NCI-H446 treated with DMSO at 0.1 percent for 48 hours (cell line): ENCODE measurements at regions not wholly inside any gene's neighbourhood (a gene's known extent, or its start where the extent isn't known, plus 50 kb on each side); places are given as distances from the start of the nearest gene placed in this dataset.

Experiments
- DNase-seq: peaks from one replicate; lab custom pipeline; 2025; lab: John Stamatoyannopoulos, UW

DNA sequence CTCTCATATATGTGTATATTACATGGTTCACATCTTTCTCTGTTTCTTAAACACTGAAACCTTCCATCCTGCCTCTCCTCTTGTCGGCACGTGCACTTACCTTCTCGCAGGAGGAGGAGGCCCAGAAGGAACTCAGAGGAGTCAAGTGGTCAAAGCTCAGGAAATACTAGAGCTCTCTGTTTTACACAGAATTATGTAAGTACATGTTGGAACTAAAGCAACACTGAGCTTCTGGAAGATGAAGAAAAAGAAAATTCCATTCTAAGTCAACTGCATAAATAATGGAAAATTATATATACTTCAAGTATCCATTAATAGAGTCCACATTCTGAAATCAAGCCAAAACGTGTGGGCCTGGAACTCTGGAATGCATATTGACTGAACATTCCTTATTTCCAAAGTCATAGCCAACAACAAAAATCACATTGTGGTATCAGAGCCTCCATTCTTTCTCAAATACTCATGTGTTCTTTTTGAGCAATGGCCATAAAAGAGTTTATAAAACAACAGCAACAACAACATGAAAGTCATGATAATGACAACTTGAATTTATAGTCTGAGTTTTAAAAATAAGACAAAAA, 121.5 kb upstream of the RAI14 start:
- DNase-seq: no peak

DNA sequence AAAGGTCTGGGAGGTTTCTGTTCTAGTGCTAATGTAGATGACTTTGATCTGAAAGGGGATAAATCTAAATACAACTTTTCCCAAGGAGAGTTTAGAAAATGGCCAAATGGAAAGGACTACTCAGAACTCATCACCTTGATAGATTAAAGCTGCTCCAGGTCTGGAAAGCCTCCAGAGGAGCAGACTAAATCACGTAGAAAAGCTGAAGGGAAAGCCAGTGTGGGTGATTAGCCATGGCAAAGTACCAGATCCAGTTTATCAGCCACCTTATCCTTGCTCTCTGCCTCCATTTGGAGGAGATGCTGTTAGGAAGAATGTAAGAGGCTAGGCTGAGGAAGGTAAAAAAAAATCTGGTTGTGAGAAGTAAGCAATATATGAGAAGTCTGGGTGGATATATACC, 120.7 kb upstream of the RAI14 start:
- DNase-seq: no peak

DNA sequence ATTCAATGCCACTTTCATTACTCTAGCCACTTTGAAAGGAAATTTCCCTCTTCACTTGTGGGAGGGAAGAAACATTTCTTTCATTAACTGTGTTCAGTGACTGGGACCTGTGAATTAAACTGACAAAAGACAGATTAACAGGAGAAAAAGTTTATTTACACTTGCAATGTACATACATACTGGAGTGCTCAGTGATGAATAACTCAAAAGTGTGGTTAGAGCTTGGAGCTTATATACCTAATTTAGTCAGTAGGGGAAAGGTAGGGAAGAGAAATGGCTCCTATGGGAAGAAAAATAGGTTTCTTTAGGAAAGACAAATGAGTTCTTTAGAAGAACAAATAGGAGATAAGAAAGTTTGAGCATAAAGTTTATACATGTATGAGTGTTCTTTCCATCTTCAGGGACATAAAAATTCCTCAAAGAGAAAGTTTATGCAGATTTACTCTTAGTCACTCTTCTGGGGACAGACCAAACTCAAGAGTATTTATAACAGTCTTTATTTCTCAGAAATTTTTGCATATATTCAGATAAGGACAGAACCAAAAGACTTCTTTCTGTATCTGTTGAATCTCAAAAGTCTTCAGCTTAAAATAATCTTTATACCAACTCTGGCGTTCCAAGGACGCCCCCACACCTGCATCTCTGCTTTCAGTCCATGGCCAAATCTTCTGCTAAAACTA, 120.0 kb upstream of the RAI14 start:
- no peak for DNase-seq

DNA sequence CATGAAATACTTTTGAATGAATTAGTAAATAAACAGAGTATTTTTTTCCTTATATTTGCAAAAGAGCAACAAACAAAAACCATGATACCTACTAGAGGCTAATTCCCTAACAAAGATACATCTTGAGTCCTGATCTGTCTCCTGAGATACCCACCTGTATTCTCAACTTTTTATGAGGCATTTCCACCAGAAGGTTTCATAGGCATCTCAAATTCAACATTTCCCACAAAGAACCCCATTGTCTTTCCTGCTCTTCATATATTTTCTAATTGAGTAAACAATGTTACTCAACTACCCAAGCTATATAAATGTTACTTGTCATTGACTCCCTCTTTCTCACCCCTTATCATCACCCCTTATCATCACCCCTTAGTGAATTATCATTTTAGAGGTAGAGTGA, 119.4 kb upstream of the RAI14 start:
- DNase-seq: no peak

- no peak for DNase-seq
Measured at GRCh38 chr5:34538026-34538672, 118.0 kb upstream of the RAI14 start.

DNA sequence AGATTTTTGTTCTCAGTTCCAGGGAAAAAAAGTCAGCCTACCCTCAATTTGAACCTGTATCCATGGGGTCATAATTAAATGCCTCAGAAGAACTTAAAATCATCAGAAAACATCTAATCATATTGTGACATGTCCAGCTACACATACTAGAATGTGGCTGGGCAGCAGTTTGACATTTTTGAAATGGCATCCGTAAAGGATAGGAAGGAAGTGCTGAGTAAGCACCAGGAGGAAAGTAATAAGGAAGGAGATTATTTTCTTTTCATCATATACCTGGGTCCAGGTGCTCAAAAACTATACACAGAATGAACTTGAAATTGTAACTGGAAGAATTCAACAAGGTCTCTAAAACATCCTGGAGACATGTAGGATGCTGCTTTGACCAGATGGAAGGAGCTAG, 116.9 kb upstream of the RAI14 start:
- no peak for DNase-seq

GRCh38 chr5:34541067-34541466, 115.1 kb upstream of the RAI14 start:
- no peak for DNase-seq

- no peak for DNase-seq
Measured at GRCh38 chr5:34542818-34543217, 113.3 kb upstream of the RAI14 start.

GRCh38 chr5:34543687-34544086, 112.4 kb upstream of the RAI14 start:
- no peak for DNase-seq

GRCh38 chr5:34544403-34544802, 111.7 kb upstream of the RAI14 start:
- no peak for DNase-seq

DNA sequence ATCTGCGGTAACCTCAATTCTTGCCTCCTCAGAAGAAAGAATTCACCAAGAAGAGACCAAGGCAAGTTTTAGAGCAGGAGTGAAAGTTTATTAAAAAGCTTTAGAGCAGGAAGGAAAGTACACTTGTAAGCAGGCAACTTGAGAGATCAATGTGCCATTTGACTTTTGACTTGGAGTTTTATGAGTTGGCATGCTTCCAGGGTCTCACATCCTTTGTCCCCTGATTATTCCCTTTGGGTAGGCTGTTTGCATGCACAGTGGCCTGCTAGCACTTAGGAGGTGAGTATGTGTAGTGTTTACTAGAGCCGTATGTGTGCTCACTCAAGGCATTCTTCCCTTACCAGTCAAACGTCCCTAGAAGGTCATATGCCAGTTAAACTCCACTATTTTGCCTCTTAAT, 111.0 kb upstream of the RAI14 start:
- DNase-seq: no peak

DNA sequence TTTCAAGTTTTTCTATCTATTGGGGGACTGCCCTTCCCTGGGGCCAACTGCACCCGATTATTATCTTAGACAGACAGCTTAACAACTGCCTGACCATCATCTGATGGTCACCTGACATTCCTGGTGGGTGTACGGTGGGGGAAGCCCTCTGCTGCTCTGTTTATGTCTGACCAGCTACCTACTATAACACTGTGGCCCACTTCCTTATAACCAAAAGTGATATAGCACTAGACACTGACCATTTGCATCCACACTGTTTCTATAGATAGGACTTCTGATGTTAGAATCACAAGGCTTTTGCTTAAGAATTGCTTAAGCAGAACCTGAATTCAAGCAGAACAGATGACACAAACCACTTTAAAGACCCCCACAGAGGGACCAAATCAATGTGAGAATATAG, 110.5 kb upstream of the RAI14 start:
- no peak for DNase-seq

- DNase-seq: no peak
Measured at GRCh38 chr5:34547300-34548085, 108.6 kb upstream of the RAI14 start.

DNA sequence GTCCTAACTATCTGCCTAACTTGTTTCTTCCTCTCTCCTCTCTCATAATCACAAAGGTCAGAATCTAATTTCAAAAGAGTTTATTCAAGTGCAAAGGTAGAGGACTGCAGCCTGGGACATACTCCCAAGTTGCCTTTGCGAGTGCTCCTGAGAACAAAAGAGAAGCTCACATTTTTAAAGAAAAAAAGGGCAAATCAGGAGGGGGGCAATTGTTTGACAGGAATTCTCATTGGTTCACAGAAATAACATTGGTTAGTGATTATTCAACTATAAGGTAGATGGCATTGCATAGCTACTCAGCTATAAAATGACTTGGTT, 108.1 kb upstream of the RAI14 start:
- DNase-seq: no peak

- DNase-seq: no peak
Measured at GRCh38 chr5:34550247-34550646, 105.9 kb upstream of the RAI14 start.

- no peak for DNase-seq
Measured at GRCh38 chr5:34550964-34551363, 105.2 kb upstream of the RAI14 start.

DNA sequence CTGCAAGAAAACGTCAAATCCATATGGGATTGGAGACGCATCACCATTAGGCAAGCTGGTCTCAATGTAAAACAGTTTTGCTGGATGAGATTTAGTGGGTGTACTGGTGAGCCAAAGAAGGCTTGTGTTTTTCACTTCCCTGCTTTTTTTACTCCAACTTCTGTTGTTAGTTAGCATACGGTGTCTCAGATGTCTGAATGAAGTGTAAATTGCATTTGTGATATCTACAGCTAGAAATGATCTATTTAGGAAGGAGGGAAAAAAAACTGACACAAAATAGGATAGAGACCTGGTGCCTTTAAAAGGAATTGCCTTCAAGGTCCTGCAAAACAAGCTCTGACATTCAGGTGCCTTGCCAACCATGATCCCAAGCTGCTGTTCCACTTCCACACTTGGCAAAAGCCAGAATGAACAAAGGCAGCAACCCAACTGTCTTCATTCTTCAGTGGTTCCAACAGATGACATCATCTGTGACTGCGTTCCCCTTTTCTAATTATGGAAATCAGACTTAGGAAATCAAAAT, 104.2 kb upstream of the RAI14 start:
- peak; percentile 95 for DNase-seq

GRCh38 chr5:34552686-34553085, 103.4 kb upstream of the RAI14 start:
- DNase-seq: peak; percentile 27

GRCh38 chr5:34553581-34553980, 102.5 kb upstream of the RAI14 start:
- no peak for DNase-seq

DNA sequence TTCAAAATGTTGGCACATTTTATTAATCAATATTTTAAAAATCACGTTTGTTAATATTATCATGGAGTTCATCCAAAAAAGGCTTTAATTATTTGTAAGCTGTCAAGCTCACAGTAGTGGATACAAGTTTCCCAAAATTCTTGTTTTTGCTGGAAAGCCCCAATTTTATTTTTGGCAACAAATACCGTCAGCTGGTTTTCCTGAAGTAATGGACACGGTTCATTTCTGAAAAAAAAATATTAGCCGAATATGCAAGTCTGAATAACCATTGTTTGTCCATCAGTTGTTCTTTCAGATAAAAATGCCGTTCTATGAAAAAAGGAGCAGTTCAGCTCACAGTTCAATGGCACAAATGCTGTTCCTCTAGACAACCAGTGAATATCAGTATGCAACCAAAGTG, 101.5 kb upstream of the RAI14 start:
- DNase-seq: no peak

DNA sequence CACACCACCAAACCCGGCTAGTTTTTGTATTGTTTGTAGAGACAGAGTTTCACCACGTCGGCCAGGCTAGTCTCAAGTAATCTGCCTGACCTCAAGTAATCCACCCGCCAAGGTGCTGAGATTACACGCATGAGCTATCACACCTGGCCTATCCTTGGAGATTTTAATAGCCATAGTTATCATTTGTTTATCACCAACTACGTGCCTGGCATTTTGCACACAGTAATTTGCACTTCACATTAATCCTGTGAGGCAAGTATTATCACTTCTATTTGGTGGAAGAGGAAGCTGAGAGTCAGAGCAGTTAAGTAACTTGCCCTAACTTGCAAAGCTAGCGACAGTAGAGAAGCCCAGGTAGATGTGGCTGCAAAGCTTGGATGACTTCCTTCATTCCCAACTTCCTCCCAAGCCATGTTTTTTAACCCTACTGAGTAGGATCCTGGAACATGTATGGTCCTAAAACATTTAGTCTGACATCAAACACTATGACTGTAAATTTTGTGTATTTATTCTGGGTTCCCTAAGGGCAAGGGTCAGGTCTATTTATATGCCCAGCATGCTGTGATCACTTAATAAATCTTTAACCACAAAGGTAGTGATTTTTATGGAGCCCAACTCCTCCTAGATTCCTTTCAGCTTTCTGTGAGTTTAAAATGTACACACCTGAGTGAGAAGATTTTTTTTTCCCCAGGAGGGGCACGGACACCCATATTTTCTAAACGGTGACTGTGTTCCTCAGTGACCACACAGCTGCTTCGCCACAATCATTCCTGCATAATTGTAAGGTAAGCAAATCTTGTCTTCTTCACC, 100.2 kb upstream of the RAI14 start:
- DNase-seq: no peak

GRCh38 chr5:34556509-34556782, 99.7 kb upstream of the RAI14 start:
- no peak for DNase-seq
